ENCODE measurements at regions not wholly inside any gene's neighbourhood (a gene's known extent, or its start where the extent isn't known, plus 50 kb on each side); places are given as distances from the start of the nearest gene placed in this dataset.
A peak's percentile ranks its signal among the peaks of the same experiment; 100 is the strongest.

DNA sequence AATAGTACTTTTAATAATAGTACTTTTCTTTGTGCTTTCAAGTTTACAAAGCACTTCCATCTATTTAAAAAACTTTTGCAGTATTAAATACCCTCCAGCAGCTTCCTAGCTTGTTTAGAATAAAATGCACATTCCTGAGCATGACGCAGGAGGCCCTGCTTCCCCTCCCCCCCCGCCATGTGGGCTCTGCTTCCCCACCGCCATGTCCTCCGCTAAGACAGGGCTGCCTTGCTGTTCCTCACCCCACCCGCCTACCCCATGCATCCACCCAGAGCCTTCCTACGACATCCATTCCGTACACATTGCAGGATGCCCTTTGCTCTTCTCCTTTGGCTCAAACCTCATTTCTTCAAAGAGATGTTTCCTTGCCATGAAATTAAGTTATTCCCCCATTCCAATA lies 205.9 kb upstream of the MSX2 start:
- Histone ChIP-seq H3K36me3 (ENCODE audit: low read depth) (no peaks in the 10 kb centered on the region), H3K4me3 (ENCODE audit: severe bottlenecking) (no peak overlapping the region), H3K27ac (ENCODE audit: poor library complexity, severe bottlenecking) (no peak overlapping the region), H3K9me3 (ENCODE audit: severe bottlenecking) (peaks cover 3% of the 10 kb centered on the region), H3K27me3 (ENCODE audit: insufficient read depth, poor library complexity, severe bottlenecking) (no peaks in the 10 kb centered on the region), H3K4me1 (ENCODE audit: insufficient read depth, poor library complexity, severe bottlenecking) (no peaks in the 10 kb centered on the region)
- ATAC-seq (ENCODE audit: low read depth): no peak
- no peak for TF ChIP-seq CTCF (IDR thresholded peaks at IDR 0.05; ENCODE audit: poor library complexity, severe bottlenecking)
- DNase-seq (ENCODE audit: low spot score): no peak

DNA sequence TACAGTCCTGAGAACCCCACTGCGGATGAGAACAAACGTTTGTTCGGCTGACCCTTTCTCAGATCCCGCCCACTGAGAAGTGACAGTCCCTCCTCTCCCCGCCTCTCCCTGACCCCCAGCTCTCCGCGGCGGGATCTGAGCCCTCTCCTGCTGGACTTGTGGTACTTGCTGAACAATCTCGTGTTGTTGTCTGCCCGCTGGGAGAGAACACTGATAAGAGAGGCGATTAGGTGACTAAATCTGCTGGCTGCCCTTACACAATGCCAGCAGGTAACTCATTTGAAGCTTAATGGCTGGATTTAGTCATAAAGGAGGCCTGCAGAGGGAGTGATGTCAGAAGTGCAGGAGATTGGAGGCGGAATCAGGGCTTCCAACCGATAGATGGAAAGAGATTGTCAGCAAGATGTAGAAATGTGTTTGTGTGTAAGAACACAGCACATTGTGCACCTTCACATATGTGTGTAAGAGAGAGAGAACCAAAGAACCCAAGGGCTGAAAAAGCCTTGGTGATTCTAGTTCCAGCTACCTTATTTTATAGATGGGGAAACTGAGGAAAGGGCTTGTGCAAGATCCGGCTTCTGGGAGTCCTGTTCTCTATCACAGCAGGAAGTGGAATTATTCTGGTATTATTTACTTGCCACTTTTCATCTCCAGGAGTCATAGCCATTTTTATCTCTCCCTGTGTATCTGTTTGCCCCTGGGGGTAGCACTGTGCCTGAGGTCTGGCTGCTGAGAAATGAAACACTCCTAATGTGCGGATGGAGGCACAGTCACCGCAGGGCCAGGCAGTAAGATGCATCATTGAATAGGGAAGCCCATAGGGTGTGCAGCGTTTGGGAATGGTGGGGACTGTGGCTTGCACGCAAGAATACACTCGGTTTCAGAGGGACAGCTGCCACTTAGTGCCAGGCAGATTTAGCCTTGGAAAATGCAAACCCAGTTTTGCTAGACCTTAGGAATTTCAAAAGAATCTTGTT lies 203.7 kb upstream of the MSX2 start:
- TF ChIP-seq CTCF (IDR thresholded peaks at IDR 0.05; ENCODE audit: poor library complexity, severe bottlenecking): no peak
- Histone ChIP-seq H3K9me3 (ENCODE audit: severe bottlenecking) (peaks cover 3% of the 10 kb centered on the region), H3K27ac (ENCODE audit: poor library complexity, severe bottlenecking) (no peak overlapping the region), H3K4me1 (ENCODE audit: insufficient read depth, poor library complexity, severe bottlenecking) (no peaks in the 10 kb centered on the region), H3K36me3 (ENCODE audit: low read depth) (no peaks in the 10 kb centered on the region), H3K4me3 (ENCODE audit: severe bottlenecking) (no peak overlapping the region), H3K27me3 (ENCODE audit: insufficient read depth, poor library complexity, severe bottlenecking) (no peaks in the 10 kb centered on the region)
- DNase-seq (ENCODE audit: low spot score): no peak
- ATAC-seq (ENCODE audit: low read depth): peak; percentile 64; the same call in 2 of the 3 replicates

DNA sequence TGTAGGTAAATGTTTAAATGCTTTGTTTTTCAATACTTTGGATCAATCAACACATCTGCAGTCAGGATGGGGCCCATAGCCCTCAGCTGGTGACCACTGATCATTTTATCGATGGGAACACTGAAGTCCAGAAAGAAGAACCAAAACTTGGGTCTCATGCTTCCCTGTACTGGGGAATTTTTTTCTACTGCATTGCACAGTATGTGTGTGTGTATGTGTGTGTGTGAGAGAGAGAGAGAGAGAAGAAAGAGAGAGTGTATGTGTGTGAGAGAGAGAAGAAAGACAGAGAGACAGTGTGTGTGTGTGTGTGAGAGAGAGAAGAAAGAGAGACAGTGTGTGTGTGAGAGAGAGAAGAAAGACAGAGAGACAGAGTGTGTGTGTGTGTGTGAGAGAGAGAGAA lies 202.9 kb upstream of the MSX2 start:
- no peak overlapping the region for H3K4me3 ChIP-seq (ENCODE audit: severe bottlenecking)
- ATAC-seq (ENCODE audit: low read depth) (no peak), DNase-seq (ENCODE audit: low spot score) (no peak)
- H3K36me3 ChIP-seq (ENCODE audit: low read depth): no peaks in the 10 kb centered on the region
- no peaks in the 10 kb centered on the region for H3K27me3 ChIP-seq (ENCODE audit: insufficient read depth, poor library complexity, severe bottlenecking)
- H3K27ac ChIP-seq (ENCODE audit: poor library complexity, severe bottlenecking): no peak overlapping the region
- no peaks in the 10 kb centered on the region for H3K4me1 ChIP-seq (ENCODE audit: insufficient read depth, poor library complexity, severe bottlenecking)
- TF ChIP-seq CTCF (IDR thresholded peaks at IDR 0.05; ENCODE audit: poor library complexity, severe bottlenecking): no peak
- H3K9me3 ChIP-seq (ENCODE audit: severe bottlenecking): peaks cover 3% of the 10 kb centered on the region

GRCh38 chr5:174522480-174523260 lies 201.7 kb upstream of the MSX2 start:
- H3K27me3 ChIP-seq (ENCODE audit: insufficient read depth, poor library complexity, severe bottlenecking): no peaks in the 10 kb centered on the region
- no peaks in the 10 kb centered on the region for H3K36me3 ChIP-seq (ENCODE audit: low read depth)
- H3K4me3 ChIP-seq (ENCODE audit: severe bottlenecking): no peak overlapping the region
- H3K27ac ChIP-seq (ENCODE audit: poor library complexity, severe bottlenecking): no peak overlapping the region
- ATAC-seq (ENCODE audit: low read depth) (no peak), DNase-seq (ENCODE audit: low spot score) (no peak)
- no peaks in the 10 kb centered on the region for H3K9me3 ChIP-seq (ENCODE audit: severe bottlenecking)
- no peak for TF ChIP-seq CTCF (IDR thresholded peaks at IDR 0.05; ENCODE audit: poor library complexity, severe bottlenecking)
- H3K4me1 ChIP-seq (ENCODE audit: insufficient read depth, poor library complexity, severe bottlenecking): no peaks in the 10 kb centered on the region

Measured in RWPE2 (cell line).